ENCODE measurements at regions not wholly inside any gene's neighbourhood (a gene's known extent, or its start where the extent isn't known, plus 50 kb on each side); places are given as distances from the start of the nearest gene placed in this dataset.

DNA sequence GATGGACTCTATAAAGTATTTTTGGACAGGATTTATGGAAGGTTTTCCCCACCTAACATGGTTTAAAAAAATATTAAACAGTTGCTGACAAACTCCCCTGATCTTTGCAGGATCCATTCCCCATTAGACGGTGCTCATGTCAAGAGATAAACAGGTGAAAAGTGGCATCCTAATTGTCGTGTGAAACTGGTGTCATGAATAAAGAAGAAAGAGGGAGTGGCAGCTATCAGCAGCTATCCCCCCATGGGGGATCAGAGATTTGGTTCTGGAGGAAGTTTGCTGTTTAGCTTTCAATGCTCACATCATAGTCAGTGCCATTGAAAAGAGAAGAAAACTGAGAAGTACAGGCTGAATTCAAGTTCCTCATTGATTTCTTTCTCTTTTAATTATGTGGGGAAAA lies 329.3 kb upstream of the BRINP1 start:
- TF ChIP-seq POLR2AphosphoS5 (IDR thresholded peaks at IDR 0.05; ENCODE audit: low read depth, low read length), result no peak
- no peak for TF ChIP-seq CTCF (IDR thresholded peaks at IDR 0.05 in 2 of 3, conservative IDR thresholded peaks at IDR 0.05 in 1 of 3; ENCODE audit: borderline replicate concordance in 1 of 3, insufficient read depth in 1 of 3, low read depth in 2 of 3, low read length in 2 of 3)
- no peak for TF ChIP-seq JUND (IDR thresholded peaks at IDR 0.05)
- no peak for TF ChIP-seq ZNF274 (IDR thresholded peaks at IDR 0.05; ENCODE audit: low read depth, low read length)
- no peak for TF ChIP-seq POLR2A (IDR thresholded peaks at IDR 0.05; ENCODE audit: borderline replicate concordance, extremely low read depth, insufficient read depth, insufficient read length)
- TF ChIP-seq YY1 (IDR thresholded peaks at IDR 0.05; ENCODE audit: extremely low read depth, insufficient replicate concordance, low read depth, low read length), result no peak
- TF ChIP-seq TCF7L2 (IDR thresholded peaks at IDR 0.05; ENCODE audit: borderline replicate concordance, extremely low read depth, insufficient read depth, insufficient read length), result no peak
- no peak for TF ChIP-seq EZH2 (IDR thresholded peaks at IDR 0.05)

Data from HCT116 (cell line).